ENCODE measurements at regions not wholly inside any gene's neighbourhood (a gene's known extent, or its start where the extent isn't known, plus 50 kb on each side); places are given as distances from the start of the nearest gene placed in this dataset.

GRCh38 chr2:208794288-208794975, 387.8 kb downstream of the PTH2R start (continued):
- no peak for TF ChIP-seq REST (IDR thresholded peaks at IDR 0.05; ENCODE audit: low read depth, low read length)
- TF ChIP-seq ELF1 (IDR thresholded peaks at IDR 0.05) = no peak
- no peak for TF ChIP-seq FOXM1 (IDR thresholded peaks at IDR 0.05; ENCODE audit: low read depth)
- no peak for TF ChIP-seq JUND (IDR thresholded peaks at IDR 0.05)
- TF ChIP-seq USF1 (IDR thresholded peaks at IDR 0.05; ENCODE audit: borderline replicate concordance, low read depth) = no peak
- no peak for TF ChIP-seq FOXJ3 (CRISPR knock-in tag; IDR thresholded peaks at IDR 0.05)
- TF ChIP-seq RAD21 (IDR thresholded peaks at IDR 0.05; ENCODE audit: low read length) = no peak
- TF ChIP-seq TAF1 (IDR thresholded peaks at IDR 0.05; ENCODE audit: borderline replicate concordance, low read depth, low read length) = no peak
- TF ChIP-seq EP300 (IDR thresholded peaks at IDR 0.05; ENCODE audit: borderline replicate concordance in 1 of 2, low read depth in 1 of 2, low read length in 1 of 2) = no peak
- TF ChIP-seq ZBTB33 (IDR thresholded peaks at IDR 0.05; ENCODE audit: borderline replicate concordance, low read depth) = no peak
- no peak for TF ChIP-seq TCF12 (IDR thresholded peaks at IDR 0.05)
- no peak for TF ChIP-seq IRF3 (IDR thresholded peaks at IDR 0.05; ENCODE audit: low read depth, low read length)
- no peak for TF ChIP-seq MEF2A (IDR thresholded peaks at IDR 0.05; ENCODE audit: borderline replicate concordance, low read depth)
- TF ChIP-seq GABPA (IDR thresholded peaks at IDR 0.05; ENCODE audit: low read depth) = no peak

GRCh38 chr2:208798698-208799097, 392.1 kb downstream of the PTH2R start:
- no peaks in the 10 kb centered on the region for H3F3A ChIP-seq (replicated peaks; ENCODE audit: insufficient read depth)
- POLR2A ChIA-PET = no interaction called here

More at GRCh38 chr2:208798698-208799097, 392.1 kb downstream of the PTH2R start:
- Histone ChIP-seq H3K4me1 (ENCODE audit: control insufficient read depth in 1 of 2, insufficient read depth in 2 of 2, low read depth in 1 of 2, low read length in 1 of 2) (no peaks in the 10 kb centered on the region), H3K4me3 (ENCODE audit: low read depth in 2 of 2, low read length in 1 of 2) (no peak overlapping the region), H2AFZ (ENCODE audit: low read depth) (no peak overlapping the region), H3K27me3 (ENCODE audit: insufficient read depth) (no peaks in the 10 kb centered on the region), H3K9me2 (peaks cover 2% of the 10 kb centered on the region; the same call in 1 of the 2 replicates), H3K4me2 (no peak overlapping the region), H3K79me2 (ENCODE audit: insufficient read depth) (no peaks in the 10 kb centered on the region), H3K36me3 (replicated peaks in 1 of 2; ENCODE audit: control insufficient read depth in 1 of 2, insufficient read depth in 2 of 2, low read length in 1 of 2) (no peaks in the 10 kb centered on the region), H3K27ac (ENCODE audit: low read depth in 2 of 2, low read length in 1 of 2) (no peak overlapping the region), H3K9ac (no peak overlapping the region), H3K9me3 (no peaks in the 10 kb centered on the region), H4K20me1 (ENCODE audit: insufficient read depth) (no peaks in the 10 kb centered on the region)
- DNase-seq = no peak
- WGBS (ENCODE audit: low lambda C conversion rate) = 14% methylated on average over 1 of the region's 1 CpG
- CTCF ChIA-PET = no interaction called here
- TF ChIP-seq IRF3 (IDR thresholded peaks at IDR 0.05; ENCODE audit: low read depth, low read length) = no peak
- no peak for TF ChIP-seq GATA2 (CRISPR knock-in tag; IDR thresholded peaks at IDR 0.05)
- TF ChIP-seq SMC3 (IDR thresholded peaks at IDR 0.05; ENCODE audit: low read depth, low read length) = no peak
- no peak for TF ChIP-seq REST (IDR thresholded peaks at IDR 0.05; ENCODE audit: low read depth, low read length)

Data from SK-N-SH (cell line).